CD4-positive, alpha-beta memory T cell (primary cell): ENCODE measurements at regions not wholly inside any gene's neighbourhood (a gene's known extent, or its start where the extent isn't known, plus 50 kb on each side); places are given as distances from the start of the nearest gene placed in this dataset.
A peak's percentile ranks its signal among the peaks of the same experiment; 100 is the strongest.
"Not testable (repeated sequence)": the region's sequence is repeated elsewhere in the genome, so short reads cannot be mapped to it uniquely, and the experiment has no call there.

Experiments
- CTCF ChIA-PET: fragments of 350-600 bp; sonication (Branson Sonifier 250); formaldehyde crosslinking; loops from one replicate; lab custom pipeline; 2021; ENCODE audit warnings: inconsistent platforms; ENCODE audit not compliant: partially characterized antibody; lab: Charles Lee
- POLR2A ChIA-PET: fragments of 350-600 bp; sonication (Branson Sonifier 250); formaldehyde crosslinking; loops from one replicate; lab custom pipeline; 2021; ENCODE audit not compliant: partially characterized antibody; lab: Charles Lee
- DNase-seq, 5 donors: peaks; one replicate each; pipeline versions ENCODE4 v3.0.0 to v3.0.0-alpha.2; 2020 to 2022; ENCODE audit warnings: mixed read lengths in 1 of 5
- H3K27ac ChIP-seq: one replicate; pipeline ENCODE4 v1.7.0; 2013; ENCODE audit warnings: low read depth, low read length
- H3K27me3 ChIP-seq: 2 replicates; pipeline ENCODE4 v1.7.0; 2013; ENCODE audit warnings: mild to moderate bottlenecking, low read length, moderate library complexity; ENCODE audit not compliant: insufficient read depth
- H3K36me3 ChIP-seq: 2 replicates; pipeline ENCODE4 v1.7.0; 2013; ENCODE audit warnings: mild to moderate bottlenecking, low read length, moderate library complexity; ENCODE audit not compliant: insufficient read depth
- H3K4me1 ChIP-seq: 2 replicates; pipeline ENCODE4 v1.7.0; 2013; ENCODE audit warnings: mild to moderate bottlenecking, low read length, moderate library complexity; ENCODE audit not compliant: insufficient read depth
- H3K4me3 ChIP-seq, 2 donors: one replicate each; pipeline ENCODE4 v1.7.0; 2013; ENCODE audit warnings: low read length in 2 of 2, mild to moderate bottlenecking in 1 of 2
- H3K9me3 ChIP-seq, 2 donors: one replicate each; pipeline ENCODE4 v1.7.0; 2013; ENCODE audit warnings: low read length in 2 of 2, control low read depth in 1 of 2; ENCODE audit not compliant: control insufficient read depth in 1 of 2
- H3K27ac Mint-ChIP-seq, 7 donors: one replicate each; pipeline ENCODE4 v1.8.0; 2020 to 2021; ENCODE audit warnings: mixed read lengths in 7 of 7, mild to moderate bottlenecking in 6 of 7, inconsistent platforms in 3 of 7, moderate library complexity in 3 of 7
- H3K27me3 Mint-ChIP-seq, 2 donors: one replicate each; pipeline ENCODE4 v1.8.0; 2020 to 2021; ENCODE audit warnings: mixed read lengths in 2 of 2
- H3K36me3 Mint-ChIP-seq, 2 donors: one replicate each; pipeline ENCODE4 v1.8.0; 2020 to 2021; ENCODE audit warnings: mixed read lengths in 2 of 2, inconsistent platforms in 1 of 2, mild to moderate bottlenecking in 1 of 2
- H3K4me1 Mint-ChIP-seq, 4 donors: one replicate each; pipeline ENCODE4 v1.8.0; 2020 to 2021; ENCODE audit warnings: mixed read lengths in 4 of 4, mild to moderate bottlenecking in 1 of 4
- H3K4me3 Mint-ChIP-seq, 8 donors: one replicate each; pipeline ENCODE4 v1.8.0; 2020 to 2021; ENCODE audit warnings: mixed read lengths in 8 of 8, mild to moderate bottlenecking in 7 of 8, moderate library complexity in 6 of 8, inconsistent platforms in 3 of 8
- H3K9me3 Mint-ChIP-seq, 8 donors: one replicate each; pipeline ENCODE4 v1.8.0; 2020 to 2021; ENCODE audit warnings: mixed read lengths in 8 of 8, mild to moderate bottlenecking in 5 of 8, inconsistent platforms in 3 of 8, moderate library complexity in 1 of 8
- intact Hi-C: fragments of 100-400 bp; cut with micrococcal nuclease; formaldehyde crosslinking; loops from one replicate; pipeline ENCODE4 v1.15.1; 2023

DNA sequence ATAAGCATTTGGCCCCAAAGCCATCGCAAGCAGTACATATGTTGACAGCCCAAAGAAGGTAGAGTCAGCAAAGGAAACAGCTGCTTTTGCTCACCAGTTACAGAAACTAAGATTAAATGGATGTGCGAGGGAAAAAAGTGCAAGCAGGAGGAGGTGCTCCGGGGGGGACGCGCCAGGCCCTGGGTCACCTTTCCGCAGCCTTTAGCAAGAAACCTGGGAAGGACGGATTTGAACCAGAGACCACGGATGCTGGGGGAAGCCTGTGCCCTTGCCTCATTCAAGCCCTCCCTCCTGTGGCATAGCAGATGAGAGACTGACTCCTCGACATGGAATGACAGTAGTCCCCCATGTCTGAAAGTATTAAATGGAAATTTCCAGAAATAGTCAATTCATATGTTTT, 405.6 kb upstream of the PRKCQ start:
- no peak overlapping the region for H3K27ac Mint-ChIP-seq
- Histone ChIP-seq H3K4me3 (no peak overlapping the region), H3K27me3 (no peaks in the 10 kb centered on the region), H3K36me3 (no peaks in the 10 kb centered on the region), H3K4me1 (peaks cover under 1% of the 10 kb centered on the region), H3K27ac (no peak overlapping the region), H3K9me3 (no peaks in the 10 kb centered on the region)
- no peaks in the 10 kb centered on the region for H3K9me3 Mint-ChIP-seq
- no peak overlapping the region for H3K4me3 Mint-ChIP-seq
- H3K36me3 Mint-ChIP-seq: no peaks in the 10 kb centered on the region
- POLR2A ChIA-PET: no interaction called here
- H3K27me3 Mint-ChIP-seq: no peaks in the 10 kb centered on the region
- no peak for DNase-seq
- CTCF ChIA-PET: no interaction called here
- intact Hi-C loops: no loop called here
- H3K4me1 Mint-ChIP-seq: peaks cover under 1 to 2% (median under 1%) of the 10 kb centered on the region in 4 donors

DNA sequence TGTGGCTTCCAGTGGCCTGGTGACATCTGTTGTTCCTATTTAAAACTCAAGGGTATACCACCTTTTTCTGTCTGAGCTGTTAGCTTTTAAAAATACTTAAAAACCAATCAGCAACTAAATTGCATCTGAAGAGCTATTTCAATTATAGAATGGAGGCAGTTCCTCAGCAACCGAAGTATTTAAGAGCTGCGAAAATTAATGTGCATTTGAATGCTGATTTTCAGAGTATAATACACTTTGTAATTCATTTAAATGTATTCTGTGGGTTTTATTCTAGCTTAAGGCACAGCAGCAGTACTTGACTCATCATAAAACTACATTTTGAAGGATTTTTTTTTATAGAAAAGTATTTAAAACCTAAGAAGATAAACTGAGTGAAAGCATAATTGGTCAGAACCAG, 404.9 kb upstream of the PRKCQ start:
- no peak overlapping the region for H3K4me3 Mint-ChIP-seq
- Histone ChIP-seq H3K36me3 (no peaks in the 10 kb centered on the region), H3K9me3 (no peaks in the 10 kb centered on the region), H3K4me3 (no peak overlapping the region), H3K27me3 (no peaks in the 10 kb centered on the region), H3K27ac (no peak overlapping the region), H3K4me1 (no peaks in the 10 kb centered on the region)
- H3K27ac Mint-ChIP-seq: no peak overlapping the region
- no peaks in the 10 kb centered on the region for H3K27me3 Mint-ChIP-seq
- H3K9me3 Mint-ChIP-seq: no peaks in the 10 kb centered on the region
- ChIA-PET CTCF (no interaction called here), POLR2A (no interaction called here)
- no peak for DNase-seq
- intact Hi-C loops: no loop called here
- H3K36me3 Mint-ChIP-seq: no peaks in the 10 kb centered on the region
- H3K4me1 Mint-ChIP-seq: no peaks in the 10 kb centered on the region

DNA sequence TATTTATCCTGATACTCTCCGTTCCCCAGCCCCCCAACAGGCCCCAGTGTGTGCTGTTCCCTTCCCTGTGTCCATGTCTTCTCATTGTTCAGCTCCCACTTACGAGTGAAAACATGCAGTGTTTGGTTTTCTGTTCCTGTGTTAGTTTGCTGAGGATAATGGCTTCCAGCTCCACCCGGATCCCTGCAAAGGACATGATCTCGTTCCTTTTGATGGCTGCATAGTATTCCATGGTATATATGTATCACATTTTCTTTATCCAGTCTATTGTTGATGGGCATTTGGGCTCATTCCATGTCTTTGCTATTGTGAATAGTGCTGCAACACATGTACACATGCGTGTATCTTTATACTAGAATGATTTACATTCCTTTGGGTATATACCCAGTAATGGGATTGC, 403.9 kb upstream of the PRKCQ start:
- DNase-seq, POLR2A ChIA-PET, H3K4me3 Mint-ChIP-seq, H3K27me3 ChIP-seq, H3K36me3 ChIP-seq, H3K27me3 Mint-ChIP-seq, H3K4me3 ChIP-seq, H3K36me3 Mint-ChIP-seq, H3K9me3 ChIP-seq, H3K27ac ChIP-seq, intact Hi-C loops, H3K9me3 Mint-ChIP-seq, CTCF ChIA-PET, H3K4me1 ChIP-seq, H3K4me1 Mint-ChIP-seq: not testable (repeated sequence)
- peak overlapping the region in 1 of 7 donors; percentile 29 for H3K27ac Mint-ChIP-seq

DNA sequence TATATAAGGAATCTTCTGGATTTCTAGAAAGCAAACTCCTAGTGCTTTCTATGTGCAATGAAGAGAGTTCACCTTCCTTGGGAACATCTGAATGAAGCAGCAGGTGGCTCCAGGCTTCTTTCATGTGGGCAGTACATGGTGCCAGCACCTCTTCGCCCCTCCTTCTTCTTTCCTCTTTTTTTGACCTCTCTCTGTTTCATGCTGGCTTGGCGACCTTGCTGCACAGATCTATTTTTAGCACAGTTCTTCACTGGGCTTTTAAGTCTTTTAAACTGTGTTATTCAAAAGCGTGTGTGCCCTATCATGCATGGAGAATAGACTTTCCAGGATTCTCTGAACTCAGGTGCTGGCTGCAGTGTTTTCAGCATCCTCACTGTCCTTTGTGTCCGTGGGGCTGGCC, 400.3 kb upstream of the PRKCQ start:
- no peak overlapping the region for H3K4me3 ChIP-seq
- no peaks in the 10 kb centered on the region for H3K36me3 ChIP-seq
- DNase-seq: no peak
- no peaks in the 10 kb centered on the region for H3K4me1 ChIP-seq
- H3K36me3 Mint-ChIP-seq: no peaks in the 10 kb centered on the region
- peaks cover 0 to 6% of the 10 kb centered on the region in 2 donors for H3K27me3 Mint-ChIP-seq
- H3K27ac Mint-ChIP-seq: no peak overlapping the region
- intact Hi-C loops: no loop called here
- H3K9me3 Mint-ChIP-seq: peaks cover 0 to 3% (median 0%) of the 10 kb centered on the region in 8 donors
- no peaks in the 10 kb centered on the region for H3K27me3 ChIP-seq
- POLR2A ChIA-PET: no interaction called here
- H3K4me1 Mint-ChIP-seq: no peaks in the 10 kb centered on the region
- H3K9me3 ChIP-seq: no peaks in the 10 kb centered on the region
- H3K4me3 Mint-ChIP-seq: no peak overlapping the region
- H3K27ac ChIP-seq: no peak overlapping the region
- CTCF ChIA-PET: interaction anchor here (3.6 kb wide), 1 partner anchor 61 kb away, joined by 9 read pairs; no protein-coding TSS in a partner anchor

DNA sequence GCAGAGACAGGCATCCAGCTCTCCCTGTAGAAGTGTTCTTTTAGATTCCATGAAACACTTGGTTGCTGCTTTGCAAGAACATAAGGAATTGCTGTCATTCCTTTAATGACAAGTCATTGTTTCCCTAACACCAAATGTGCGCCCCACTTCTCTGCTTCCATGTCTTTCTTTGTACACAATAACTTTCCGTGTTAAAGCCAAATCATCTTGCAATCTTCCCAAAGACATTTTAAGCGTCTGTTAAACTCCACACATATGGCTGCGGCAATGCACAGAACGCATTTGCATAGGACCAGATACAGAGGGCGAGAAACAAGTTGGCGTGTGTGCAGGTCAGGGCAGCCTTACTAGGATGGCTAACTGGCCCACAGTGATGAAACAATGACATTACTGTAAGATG, 399.3 kb upstream of the PRKCQ start:
- no peak overlapping the region for H3K27ac Mint-ChIP-seq
- H3K27me3 Mint-ChIP-seq: peaks cover 0 to 6% of the 10 kb centered on the region in 2 donors
- H3K36me3 Mint-ChIP-seq: no peaks in the 10 kb centered on the region
- H3K4me3 Mint-ChIP-seq: no peak overlapping the region
- Histone ChIP-seq H3K27me3 (no peaks in the 10 kb centered on the region), H3K27ac (no peak overlapping the region), H3K9me3 (no peaks in the 10 kb centered on the region), H3K4me3 (no peak overlapping the region), H3K4me1 (peaks cover under 1% of the 10 kb centered on the region), H3K36me3 (no peaks in the 10 kb centered on the region)
- H3K4me1 Mint-ChIP-seq: peaks cover under 1 to 6% (median 2%) of the 10 kb centered on the region in 4 donors
- ChIA-PET POLR2A (no interaction called here), CTCF (no interaction called here)
- H3K9me3 Mint-ChIP-seq: peaks cover 0 to 3% (median 0%) of the 10 kb centered on the region in 8 donors
- DNase-seq: no peak
- intact Hi-C loops: no loop called here

DNA sequence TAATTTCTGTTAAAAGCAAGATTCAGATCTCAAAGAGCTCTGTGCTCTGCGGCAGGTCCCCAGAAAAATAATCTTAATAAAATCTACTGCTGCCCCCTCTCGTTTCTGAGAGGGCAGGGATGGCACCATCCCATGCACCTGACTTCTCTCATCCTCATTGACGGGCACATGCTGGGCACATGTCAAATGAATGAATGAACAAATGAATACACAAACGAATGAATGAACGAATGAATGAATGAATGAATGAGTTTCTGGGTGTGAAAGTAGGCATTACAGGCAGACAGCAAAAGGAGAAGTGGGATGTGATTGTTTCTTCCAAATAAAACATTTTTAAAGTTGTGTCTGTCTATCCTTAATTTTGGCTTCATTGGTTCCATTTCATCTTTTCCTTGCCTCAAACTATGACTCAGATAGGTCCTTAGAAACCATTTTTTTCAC, 398.1 kb upstream of the PRKCQ start:
- Mint-ChIP-seq H3K27ac (no peak overlapping the region), H3K4me3 (no peak overlapping the region), H3K4me1 (peaks cover 9 to 15% (median 10%) of the 10 kb centered on the region in 4 donors), H3K27me3 (peaks cover 0 to 6% of the 10 kb centered on the region in 2 donors), H3K36me3 (no peaks in the 10 kb centered on the region), H3K9me3 (peaks cover 0 to 3% (median 0%) of the 10 kb centered on the region in 8 donors)
- CTCF ChIA-PET: no interaction called here
- Histone ChIP-seq H3K4me1 (peaks cover 11% of the 10 kb centered on the region), H3K27me3 (no peaks in the 10 kb centered on the region), H3K9me3 (no peaks in the 10 kb centered on the region), H3K4me3 (no peak overlapping the region), H3K27ac (no peak overlapping the region), H3K36me3 (no peaks in the 10 kb centered on the region)
- POLR2A ChIA-PET: no interaction called here
- intact Hi-C loops: no loop called here
- DNase-seq: no peak

DNA sequence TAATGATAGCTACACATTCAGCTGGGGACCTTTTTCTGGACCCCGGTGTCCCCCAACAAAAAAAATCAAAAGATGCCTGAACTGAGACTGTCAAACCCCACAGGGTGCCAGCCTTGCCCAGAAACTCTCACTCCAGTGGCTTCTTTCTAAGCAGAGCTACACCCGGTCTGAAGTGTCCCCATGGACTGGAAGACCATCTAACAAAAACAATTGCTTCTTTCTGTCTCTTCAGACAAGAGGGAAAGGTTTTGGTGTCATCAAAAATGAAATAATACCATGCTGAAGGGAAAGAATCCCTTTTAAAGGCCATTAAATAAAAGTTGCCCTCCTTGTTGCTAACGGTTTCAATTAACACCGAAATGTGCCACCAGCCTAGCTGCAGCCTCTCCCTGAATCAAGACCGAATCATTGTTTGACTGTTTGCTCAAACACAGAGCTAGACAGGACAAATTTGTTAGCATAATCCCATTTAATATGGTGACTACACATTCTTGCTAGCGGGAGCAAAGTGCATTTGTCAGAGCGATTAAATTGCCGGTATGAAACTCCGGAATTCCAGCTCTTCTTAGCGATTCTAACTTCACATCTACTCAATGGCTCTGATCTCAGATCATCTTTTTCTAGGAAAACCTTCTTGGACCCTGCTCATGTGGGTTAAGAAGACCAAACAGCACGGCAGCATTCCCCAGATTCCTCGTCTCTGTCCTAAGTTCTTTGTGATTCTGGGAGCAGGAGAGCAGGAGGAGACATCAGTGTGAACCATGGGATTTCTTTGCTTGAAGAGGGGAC, 397.5 kb upstream of the PRKCQ start:
- CTCF ChIA-PET: interaction anchor here (0.5 kb wide), 1 partner anchor 46 kb away, joined by 3 read pairs; no protein-coding TSS in a partner anchor
- Histone ChIP-seq H3K36me3 (no peaks in the 10 kb centered on the region), H3K4me1 (peaks cover 11% of the 10 kb centered on the region), H3K9me3 (no peaks in the 10 kb centered on the region), H3K27me3 (no peaks in the 10 kb centered on the region), H3K4me3 (no peak overlapping the region), H3K27ac (no peak overlapping the region)
- H3K9me3 Mint-ChIP-seq: peaks cover 0 to 3% (median 0%) of the 10 kb centered on the region in 8 donors
- H3K27ac Mint-ChIP-seq: no peak overlapping the region
- POLR2A ChIA-PET: no interaction called here
- no peak overlapping the region for H3K4me3 Mint-ChIP-seq
- no peak for DNase-seq
- intact Hi-C loops: no loop called here
- peaks cover 9 to 15% (median 10%) of the 10 kb centered on the region in 4 donors for H3K4me1 Mint-ChIP-seq
- H3K27me3 Mint-ChIP-seq: peaks cover 0 to 6% of the 10 kb centered on the region in 2 donors
- H3K36me3 Mint-ChIP-seq: no peaks in the 10 kb centered on the region
